Ovary (tissue), 7 donors: ENCODE measurements at regions not wholly inside any gene's neighbourhood (a gene's known extent, or its start where the extent isn't known, plus 50 kb on each side); places are given as distances from the start of the nearest gene placed in this dataset.

ENCODE experiments used
- DNase-seq, 5 donors: peaks; one replicate each; pipeline ENCODE4 v3.0.0-alpha.2; 2019 to 2020
- H3K27ac ChIP-seq, 2 donors: fragments of 200-600 bp; one replicate each; pipeline versions ENCODE4 v1.5.1 to v1.8.0; 2019 to 2022
- H3K27me3 ChIP-seq: fragments of 200-600 bp; one replicate; pipeline ENCODE4 v1.8.0; 2022
- H3K36me3 ChIP-seq: fragments of 200-600 bp; sonication (generic); one replicate; pipeline ENCODE4 v1.5.1; 2019
- H3K4me1 ChIP-seq: one replicate; pipeline ENCODE4 v1.8.1; 2013; ENCODE audit warnings: mild to moderate bottlenecking, moderate library complexity; ENCODE audit not compliant: insufficient read depth
- H3K4me3 ChIP-seq: fragments of 200-600 bp; sonication (generic); one replicate; pipeline ENCODE4 v1.5.1; 2017
- H3K9me3 ChIP-seq, 2 donors: fragments of 200-600 bp in 1 of 2; sonication (generic) in 1 of 2; one replicate each; pipeline versions ENCODE4 v1.5.1 to v1.8.1; 2013 to 2019; ENCODE audit warnings: mild to moderate bottlenecking in 1 of 2, moderate library complexity in 1 of 2
- EP300 ChIP-seq: sonication (generic); formaldehyde crosslinking; IDR thresholded peaks from one replicate; pipeline ENCODE4 v1.6.1; 2017; ENCODE audit warnings: antibody characterized with exemption
- POLR2A ChIP-seq: fragments of 450-650 bp; IDR thresholded peaks from one replicate; pipeline ENCODE4 v1.6.1; 2017; ENCODE audit warnings: antibody characterized with exemption, mild to moderate bottlenecking, moderate library complexity
- WGBS, 3 donors: extraction: QIAGEN DNeasy Blood & Tissue Kit in 1 of 3; methylation state at CpG; one replicate each; pipeline versions ENCODE4 v1.1.5 to v1.1.7; 2013 to 2017; 5-methylcytosine and 5-hydroxymethylcytosine counted together
- intact Hi-C, 4 donors: fragments of 100-400 bp; cut with DNase I; formaldehyde crosslinking; loops; one replicate each; pipeline versions ENCODE4 v1.11.0 to v1.15.1; 2022 to 2023
- TF ChIP-seq, protein P1 (sequence below), 3 donors: fragments of 450-650 bp in 2 of 3; fragments of 200-600 bp in 1 of 3; IDR thresholded peaks; one replicate each; pipeline versions ENCODE4 v1.5.1 to v1.8.0; 2016 to 2022; ENCODE audit warnings: antibody characterized with exemption in 3 of 3, mild to moderate bottlenecking in 1 of 3
- donor health status: DM: no; HTN: no; CAD: no; lungs with moderate emphysema.
- donor health status: DM: no; HTN: no; CAD: no.
- donor health status: Bipolar disorder and iron deficiency.
- donor health status: DM: no; HTN: no; CAD: no.
- donor health status: DM: yes; HTN: yes; CAD: no.

DNA sequence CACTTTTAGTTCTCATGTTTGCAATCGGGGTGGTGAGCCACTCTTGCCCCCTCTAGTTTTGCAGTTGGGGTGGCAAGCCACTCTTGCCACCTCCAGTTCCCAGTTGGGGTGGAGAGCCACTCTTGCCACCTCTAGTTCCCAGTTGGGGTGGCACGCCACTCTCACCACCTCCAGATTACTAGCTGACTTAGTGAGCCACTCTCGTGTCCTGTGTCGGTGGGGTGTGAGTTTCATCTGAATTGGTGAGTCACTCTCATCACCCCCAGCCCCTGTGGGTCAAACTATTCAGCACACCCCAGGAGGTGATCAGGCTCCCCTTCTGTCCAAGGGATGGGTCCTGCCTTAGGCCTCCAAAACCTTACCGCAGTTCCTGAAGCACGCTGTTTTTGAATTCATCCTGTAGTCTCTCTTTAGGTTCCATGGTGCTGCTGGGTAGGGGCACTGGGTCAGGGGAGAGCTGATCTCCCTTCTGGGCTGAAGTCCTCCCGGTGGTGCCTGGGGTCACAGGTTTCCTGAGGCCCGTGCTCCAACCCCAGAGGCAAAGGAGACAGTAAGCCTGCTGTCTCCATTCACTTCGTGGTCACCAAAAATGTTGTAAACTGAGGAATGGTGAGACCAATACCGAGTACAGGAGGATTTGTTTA is 224.2 kb upstream of the SYNCRIP start:
- 27 to 42% (median 38%) methylated on average over 10 of the region's 10 CpGs for WGBS, 3 donors
- intact Hi-C loops, result loop anchor here in 1 of 4 donors (10.0 kb wide), 1 partner anchor 102 kb away; no protein-coding TSS in a partner anchor
- H3K27me3 ChIP-seq, result no peaks in the 10 kb centered on the region
- no peaks in the 10 kb centered on the region for H3K36me3 ChIP-seq
- no peaks in the 10 kb centered on the region for H3K9me3 ChIP-seq
- H3K4me1 ChIP-seq, result peaks cover 20% of the 10 kb centered on the region
- peak overlapping the region; percentile 45 for H3K4me3 ChIP-seq
- peak overlapping the region; percentile 63 to 78 for H3K27ac ChIP-seq
- TF ChIP-seq, protein P1, sequence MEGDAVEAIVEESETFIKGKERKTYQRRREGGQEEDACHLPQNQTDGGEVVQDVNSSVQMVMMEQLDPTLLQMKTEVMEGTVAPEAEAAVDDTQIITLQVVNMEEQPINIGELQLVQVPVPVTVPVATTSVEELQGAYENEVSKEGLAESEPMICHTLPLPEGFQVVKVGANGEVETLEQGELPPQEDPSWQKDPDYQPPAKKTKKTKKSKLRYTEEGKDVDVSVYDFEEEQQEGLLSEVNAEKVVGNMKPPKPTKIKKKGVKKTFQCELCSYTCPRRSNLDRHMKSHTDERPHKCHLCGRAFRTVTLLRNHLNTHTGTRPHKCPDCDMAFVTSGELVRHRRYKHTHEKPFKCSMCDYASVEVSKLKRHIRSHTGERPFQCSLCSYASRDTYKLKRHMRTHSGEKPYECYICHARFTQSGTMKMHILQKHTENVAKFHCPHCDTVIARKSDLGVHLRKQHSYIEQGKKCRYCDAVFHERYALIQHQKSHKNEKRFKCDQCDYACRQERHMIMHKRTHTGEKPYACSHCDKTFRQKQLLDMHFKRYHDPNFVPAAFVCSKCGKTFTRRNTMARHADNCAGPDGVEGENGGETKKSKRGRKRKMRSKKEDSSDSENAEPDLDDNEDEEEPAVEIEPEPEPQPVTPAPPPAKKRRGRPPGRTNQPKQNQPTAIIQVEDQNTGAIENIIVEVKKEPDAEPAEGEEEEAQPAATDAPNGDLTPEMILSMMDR (IDR thresholded peaks at IDR 0.05), result no peak
- TF ChIP-seq EP300, result no peak
- TF ChIP-seq POLR2A, result no peak
- DNase-seq, result peak in 1 of 5 donors; percentile 30

DNA sequence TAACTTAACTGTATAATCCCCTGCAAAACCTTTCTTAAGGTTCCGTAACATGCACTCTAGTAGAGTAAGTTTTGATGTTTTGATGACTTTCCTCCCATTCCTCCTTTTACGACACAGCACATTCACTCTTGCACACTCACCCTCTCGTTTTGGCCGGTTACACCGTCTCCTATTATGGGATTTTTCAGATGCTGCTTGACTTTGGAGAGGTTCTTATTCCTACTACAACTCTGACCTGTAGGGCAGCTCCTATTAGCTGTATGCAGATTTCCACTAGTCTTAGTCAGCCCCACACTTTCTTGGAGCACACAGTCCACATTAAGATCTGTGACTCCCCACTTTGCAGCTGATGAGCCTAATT is 223.7 kb upstream of the SYNCRIP start:
- H3K9me3 ChIP-seq, result no peaks in the 10 kb centered on the region
- H3K27me3 ChIP-seq, result no peaks in the 10 kb centered on the region
- TF ChIP-seq EP300 (no peak), POLR2A (no peak)
- TF ChIP-seq, protein P1 (IDR thresholded peaks at IDR 0.05), result no peak
- DNase-seq, result peak in 1 of 5 donors; percentile 16
- WGBS, 3 donors, result 1 to 16% (median 7%) methylated on average over 5 of the region's 5 CpGs
- peak overlapping the region; percentile 63 to 78 for H3K27ac ChIP-seq
- no peaks in the 10 kb centered on the region for H3K36me3 ChIP-seq
- intact Hi-C loops, result loop anchor here in 1 of 4 donors (10.0 kb wide), 1 partner anchor 102 kb away; no protein-coding TSS in a partner anchor
- peaks cover 20% of the 10 kb centered on the region for H3K4me1 ChIP-seq
- peak overlapping the region; percentile 45 for H3K4me3 ChIP-seq

- H3K4me1 ChIP-seq, result peaks cover 20% of the 10 kb centered on the region
- peak overlapping the region; percentile 26 to 78 for H3K27ac ChIP-seq
- H3K36me3 ChIP-seq, result no peaks in the 10 kb centered on the region
- DNase-seq, result peak in 1 of 5 donors; percentile 11
- 2 to 10% (median 2%) methylated on average over 8 of the region's 8 CpGs for WGBS, 3 donors
- H3K27me3 ChIP-seq, result no peaks in the 10 kb centered on the region
- no peaks in the 10 kb centered on the region for H3K9me3 ChIP-seq
- peak overlapping the region; percentile 45 for H3K4me3 ChIP-seq
- TF ChIP-seq POLR2A, result no peak
- TF ChIP-seq, protein P1 (IDR thresholded peaks at IDR 0.05), result no peak
- no peak for TF ChIP-seq EP300
- intact Hi-C loops, result loop anchor here in 1 of 4 donors (10.0 kb wide), 1 partner anchor 101 kb away; no protein-coding TSS in a partner anchor
Observed at GRCh38 chr6:85865420-85866369, 223.0 kb upstream of the SYNCRIP start.
